ENCODE measurements at regions not wholly inside any gene's neighbourhood (a gene's known extent, or its start where the extent isn't known, plus 50 kb on each side); places are given as distances from the start of the nearest gene placed in this dataset.
"Not testable (repeated sequence)": the region's sequence is repeated elsewhere in the genome, so short reads cannot be mapped to it uniquely, and the experiment has no call there.

DNA sequence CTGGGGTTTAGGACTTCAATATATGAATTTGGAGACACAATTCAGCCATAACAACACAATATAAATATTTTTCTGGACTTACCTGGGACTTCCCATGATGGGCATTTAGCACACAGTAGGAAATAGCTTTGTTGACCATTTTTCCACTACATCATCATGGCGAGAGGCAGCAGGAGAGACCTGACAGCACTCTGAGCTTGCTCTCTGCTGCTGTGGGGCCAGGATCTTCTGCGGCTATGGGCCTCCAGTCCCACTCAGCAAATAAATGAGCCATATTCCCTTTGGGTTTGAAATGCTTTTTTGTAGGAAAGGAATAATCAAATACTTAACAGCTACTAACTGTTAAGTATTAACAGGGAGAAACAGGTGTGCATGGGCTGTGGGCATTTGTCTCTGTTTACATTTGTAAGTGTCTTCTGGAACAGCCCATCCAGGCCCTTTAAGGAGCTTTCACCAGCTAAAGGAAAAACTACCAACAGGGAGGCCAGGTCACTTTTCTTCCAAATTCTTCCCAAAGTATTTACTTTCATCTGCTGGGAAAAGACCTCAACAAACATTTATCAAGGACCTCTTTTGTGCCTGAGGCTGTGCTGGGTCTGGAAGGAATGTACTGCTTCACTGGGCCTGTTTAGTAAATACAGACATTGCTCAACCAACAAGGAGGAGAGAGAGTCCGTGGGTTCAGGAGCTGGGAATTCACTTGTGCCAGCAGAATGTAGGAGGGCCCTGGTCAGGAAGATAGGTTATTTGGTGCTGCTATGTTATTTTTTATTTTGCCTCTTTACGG, 133.2 kb downstream of the LRIG2 start:
- ChIA-PET POLR2A (interaction anchor here (1.6 kb wide), 1 partner anchor 8 kb away, joined by 6 read pairs; no protein-coding TSS in a partner anchor), CTCF (interaction anchor here (0.6 kb wide), 1 partner anchor 13 kb away, joined by 3 read pairs; no protein-coding TSS in a partner anchor)
- no peak for TF ChIP-seq HDGF (IDR thresholded peaks at IDR 0.05; ENCODE audit: borderline replicate concordance)
- TF ChIP-seq FOXK2 (IDR thresholded peaks at IDR 0.05) = no peak
- no peak for TF ChIP-seq ARNT (IDR thresholded peaks at IDR 0.05)
- no peak for TF ChIP-seq LEF1 (IDR thresholded peaks at IDR 0.05; ENCODE audit: borderline replicate concordance)
- TF ChIP-seq FOXA1 (IDR thresholded peaks at IDR 0.05) = no peak
- TF ChIP-seq FOXM1 (IDR thresholded peaks at IDR 0.05; ENCODE audit: borderline replicate concordance) = no peak
- no peak for TF ChIP-seq BHLHE40 (IDR thresholded peaks at IDR 0.05; ENCODE audit: borderline replicate concordance)
- no peak for TF ChIP-seq TARDBP (IDR thresholded peaks at IDR 0.05)
- TF ChIP-seq SP1 (IDR thresholded peaks at IDR 0.05) = no peak
- TF ChIP-seq CTBP1 (IDR thresholded peaks at IDR 0.05; ENCODE audit: borderline replicate concordance) = no peak
- TF ChIP-seq ELF4 (IDR thresholded peaks at IDR 0.05) = no peak
- TF ChIP-seq L3MBTL2 (conservative IDR thresholded peaks at IDR 0.05) = no peak
- no peak for TF ChIP-seq SUZ12 (IDR thresholded peaks at IDR 0.05)
- DNase-seq (ENCODE audit: extremely low spot score) = no peak

- ChIA-PET CTCF (interaction anchor here (0.6 kb wide), 1 partner anchor 13 kb away, joined by 3 read pairs; no protein-coding TSS in a partner anchor), POLR2A (interaction anchor here (1.6 kb wide), 1 partner anchor 9 kb away, joined by 6 read pairs; no protein-coding TSS in a partner anchor)
- TF ChIP-seq L3MBTL2 (conservative IDR thresholded peaks at IDR 0.05) (no peak), PKNOX1 (IDR thresholded peaks at IDR 0.05) (peak; percentile 64)
- no peak for DNase-seq (ENCODE audit: extremely low spot score)
Measured at GRCh38 chr1:113207019-113207418, 134.0 kb downstream of the LRIG2 start.

GRCh38 chr1:113207457-113207856, 134.5 kb downstream of the LRIG2 start:
- CTCF ChIA-PET = no interaction called here
- DNase-seq (ENCODE audit: extremely low spot score) = no peak
- POLR2A ChIA-PET = interaction anchor here (1.6 kb wide), 1 partner anchor 9 kb away, joined by 6 read pairs; no protein-coding TSS in a partner anchor
- TF ChIP-seq NFRKB (IDR thresholded peaks at IDR 0.05) = no peak
- TF ChIP-seq TARDBP (IDR thresholded peaks at IDR 0.05) = no peak
- TF ChIP-seq BHLHE40 (IDR thresholded peaks at IDR 0.05; ENCODE audit: borderline replicate concordance) = no peak
- no peak for TF ChIP-seq LEF1 (IDR thresholded peaks at IDR 0.05; ENCODE audit: borderline replicate concordance)
- no peak for TF ChIP-seq SP1 (IDR thresholded peaks at IDR 0.05)
- no peak for TF ChIP-seq HDGF (IDR thresholded peaks at IDR 0.05; ENCODE audit: borderline replicate concordance)
- no peak for TF ChIP-seq PKNOX1 (IDR thresholded peaks at IDR 0.05)
- no peak for TF ChIP-seq FOXM1 (IDR thresholded peaks at IDR 0.05; ENCODE audit: borderline replicate concordance)
- no peak for TF ChIP-seq L3MBTL2 (conservative IDR thresholded peaks at IDR 0.05)
- TF ChIP-seq CTBP1 (IDR thresholded peaks at IDR 0.05; ENCODE audit: borderline replicate concordance) = no peak
- no peak for TF ChIP-seq ZNF384 (IDR thresholded peaks at IDR 0.05)
- TF ChIP-seq FOXK2 (IDR thresholded peaks at IDR 0.05) = no peak
- TF ChIP-seq SUZ12 (IDR thresholded peaks at IDR 0.05) = no peak
- no peak for TF ChIP-seq ARNT (IDR thresholded peaks at IDR 0.05)
- TF ChIP-seq ELF4 (IDR thresholded peaks at IDR 0.05) = no peak
- TF ChIP-seq FOXA1 (IDR thresholded peaks at IDR 0.05) = no peak

DNA sequence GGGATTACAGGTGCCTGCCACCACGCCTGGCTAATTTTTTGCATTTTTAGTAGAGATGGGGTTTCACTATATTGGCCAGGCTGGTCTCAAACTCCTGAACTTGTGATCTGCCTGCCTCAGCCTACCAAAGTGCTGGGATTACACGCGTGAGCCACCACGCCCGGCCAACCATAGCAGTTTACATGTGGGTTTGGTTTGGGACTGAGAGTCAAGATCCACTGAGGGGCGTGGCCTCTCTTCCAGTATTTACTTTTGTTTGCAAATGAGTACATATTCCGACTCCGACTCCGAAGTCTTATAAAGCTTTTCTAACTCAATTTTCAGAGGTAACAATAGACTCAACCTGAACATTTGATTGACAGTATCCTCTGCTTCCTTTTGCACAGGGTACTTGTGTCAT, 135.4 kb downstream of the LRIG2 start:
- CTCF ChIA-PET; DNase-seq (ENCODE audit: extremely low spot score); POLR2A ChIA-PET: not testable (repeated sequence)
- TF ChIP-seq PKNOX1 (IDR thresholded peaks at IDR 0.05) = peak; percentile 37

- ChIA-PET POLR2A (no interaction called here), CTCF (no interaction called here)
- DNase-seq (ENCODE audit: extremely low spot score) = no peak
- TF ChIP-seq NFRKB (IDR thresholded peaks at IDR 0.05) = no peak
- TF ChIP-seq SUZ12 (IDR thresholded peaks at IDR 0.05) = no peak
- TF ChIP-seq CTBP1 (IDR thresholded peaks at IDR 0.05; ENCODE audit: borderline replicate concordance) = no peak
Measured at GRCh38 chr1:113210248-113210647, 137.2 kb downstream of the LRIG2 start.

DNA sequence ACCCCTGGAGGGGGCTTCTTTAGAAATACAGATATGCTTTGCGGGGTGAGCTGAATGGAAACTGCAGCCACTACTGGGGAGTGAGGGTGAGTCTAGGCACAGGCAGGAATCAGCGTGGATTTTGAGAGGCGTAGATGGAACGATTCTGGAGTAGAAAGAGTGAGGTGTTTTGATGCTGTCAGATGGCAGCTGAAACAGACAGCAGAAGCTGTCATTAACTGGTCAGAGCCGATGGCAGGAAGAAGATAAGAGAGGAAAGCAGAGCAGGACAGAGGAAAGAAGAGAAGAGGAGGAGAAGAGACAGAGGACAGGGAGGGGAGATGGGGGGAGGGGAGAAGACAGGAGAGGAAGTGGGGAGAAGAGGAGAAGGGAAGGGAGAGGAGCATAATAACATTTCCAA, 138.5 kb downstream of the LRIG2 start:
- no peak for DNase-seq (ENCODE audit: extremely low spot score)
- no peak for TF ChIP-seq FOXK2 (IDR thresholded peaks at IDR 0.05)
- no peak for TF ChIP-seq PKNOX1 (IDR thresholded peaks at IDR 0.05)
- POLR2A ChIA-PET = no interaction called here
- CTCF ChIA-PET = no interaction called here

Data from HEK293T (cell line).